WTC11 (cell line): ENCODE measurements at regions not wholly inside any gene's neighbourhood (a gene's known extent, or its start where the extent isn't known, plus 50 kb on each side); places are given as distances from the start of the nearest gene placed in this dataset.

Experiments
- ATAC-seq: fragments of 200-7000 bp; cut with Tn5 transposase; 2 replicates; pipeline ENCODE4 v1.10.0; 2021; ENCODE audit warnings: mild to moderate bottlenecking, moderate library complexity
- CTCF ChIA-PET: fragments of 300-600 bp; sonication (Branson Sonifier 250); formaldehyde crosslinking; loops from one replicate; lab custom pipeline; 2021; ENCODE audit warnings: antibody characterized with exemption; lab: Charles Lee
- POLR2A ChIA-PET: fragments of 350-600 bp; sonication (Branson Sonifier 250); formaldehyde crosslinking; loops from one replicate; lab custom pipeline; 2021; ENCODE audit warnings: antibody characterized with exemption; lab: Charles Lee
- DNase-seq: peaks from one replicate; pipeline ENCODE4 v3.0.0; 2021; ENCODE audit warnings: low spot score
- H3K27ac Mint-ChIP-seq: 2 replicates; pipeline ENCODE4 v1.8.0; 2021; ENCODE audit warnings: mixed read lengths
- H3K27me3 Mint-ChIP-seq: 2 replicates; pipeline ENCODE4 v1.8.0; 2021; ENCODE audit warnings: low read depth, mild to moderate bottlenecking, moderate library complexity, mixed read lengths
- H3K36me3 Mint-ChIP-seq: 2 replicates; pipeline ENCODE4 v1.8.0; 2021; ENCODE audit warnings: mixed read lengths
- H3K4me1 Mint-ChIP-seq: 2 replicates; pipeline ENCODE4 v1.8.0; 2022; ENCODE audit warnings: mixed read lengths
- H3K4me3 Mint-ChIP-seq: 2 replicates; pipeline ENCODE4 v1.8.0; 2021; ENCODE audit warnings: mild to moderate bottlenecking, moderate library complexity, mixed read lengths
- H3K9me3 Mint-ChIP-seq: 2 replicates; pipeline ENCODE4 v1.8.0; 2021; ENCODE audit warnings: mixed read lengths
- CTCF ChIP-seq: fragments of 200-600 bp; IDR thresholded peaks from 2 replicates; pipeline ENCODE4 v1.8.0; 2022; ENCODE audit warnings: antibody characterized with exemption
- FOXP1 ChIP-seq: sonication (generic); formaldehyde crosslinking; IDR thresholded peaks from 2 replicates; pipeline ENCODE4 v1.8.0; 2022; ENCODE audit warnings: missing genetic modification reagents, mild to moderate bottlenecking, moderate library complexity, borderline replicate concordance
- JUN ChIP-seq: sonication (generic); formaldehyde crosslinking; IDR thresholded peaks from 2 replicates; pipeline ENCODE4 v1.8.0; 2023; ENCODE audit warnings: mild to moderate bottlenecking, missing genetic modification reagents
- KAT7 ChIP-seq: sonication (generic); formaldehyde crosslinking; IDR thresholded peaks from 2 replicates; pipeline ENCODE4 v1.8.1; 2023; ENCODE audit warnings: missing genetic modification reagents, mild to moderate bottlenecking, borderline replicate concordance
- MAX ChIP-seq: sonication (generic); formaldehyde crosslinking; IDR thresholded peaks from 2 replicates; pipeline ENCODE4 v1.8.0; 2022; ENCODE audit warnings: mild to moderate bottlenecking, missing genetic modification reagents
- NFATC4 ChIP-seq: fragments of 250-450 bp; sonication (Bioruptor Pico); IDR thresholded peaks from 2 replicates; pipeline ENCODE4 v1.9.0; 2021; ENCODE audit warnings: mild to moderate bottlenecking
- NFE2L1 ChIP-seq: sonication (generic); formaldehyde crosslinking; IDR thresholded peaks from 2 replicates; pipeline ENCODE4 v1.8.1; 2023; ENCODE audit warnings: missing genetic modification reagents
- RELA ChIP-seq: sonication (generic); formaldehyde crosslinking; IDR thresholded peaks from 2 replicates; pipeline ENCODE4 v1.8.1; 2022; ENCODE audit warnings: missing genetic modification reagents, mild to moderate bottlenecking, borderline replicate concordance
- SP1 ChIP-seq: sonication (generic); formaldehyde crosslinking; conservative IDR thresholded peaks from 2 replicates; pipeline ENCODE4 v1.8.1; 2022; ENCODE audit warnings: missing genetic modification reagents
- TCF7 ChIP-seq: sonication (generic); formaldehyde crosslinking; IDR thresholded peaks from 2 replicates; pipeline ENCODE4 v1.8.0; 2022; ENCODE audit warnings: mild to moderate bottlenecking, low read depth, missing genetic modification reagents, moderate library complexity
- TEAD1 ChIP-seq: sonication (generic); formaldehyde crosslinking; IDR thresholded peaks from 2 replicates; pipeline ENCODE4 v1.8.0; 2022; ENCODE audit warnings: mild to moderate bottlenecking, missing genetic modification reagents
- ZNF121 ChIP-seq: sonication (generic); formaldehyde crosslinking; IDR thresholded peaks from 2 replicates; pipeline ENCODE4 v1.8.0; 2023; ENCODE audit warnings: missing genetic modification reagents
- ZNF138 ChIP-seq: sonication (generic); formaldehyde crosslinking; conservative IDR thresholded peaks from 2 replicates; pipeline ENCODE4 v1.8.1; 2022; ENCODE audit warnings: mild to moderate bottlenecking, moderate library complexity, missing genetic modification reagents
- ZNF396 ChIP-seq: fragments of 250-450 bp; sonication (Bioruptor Pico); IDR thresholded peaks from 2 replicates; pipeline ENCODE4 v1.8.0; 2021; ENCODE audit warnings: mild to moderate bottlenecking, moderate library complexity, borderline replicate concordance
- ZNF425 ChIP-seq: fragments of 250-450 bp; sonication (Bioruptor Pico); conservative IDR thresholded peaks from 2 replicates; pipeline ENCODE4 v1.9.0; 2021; ENCODE audit warnings: mild to moderate bottlenecking
- TF ChIP-seq, protein P1 (sequence below): sonication (generic); formaldehyde crosslinking; IDR thresholded peaks from 2 replicates; pipeline ENCODE4 v1.8.1; 2023; ENCODE audit warnings: mild to moderate bottlenecking, missing genetic modification reagents

DNA sequence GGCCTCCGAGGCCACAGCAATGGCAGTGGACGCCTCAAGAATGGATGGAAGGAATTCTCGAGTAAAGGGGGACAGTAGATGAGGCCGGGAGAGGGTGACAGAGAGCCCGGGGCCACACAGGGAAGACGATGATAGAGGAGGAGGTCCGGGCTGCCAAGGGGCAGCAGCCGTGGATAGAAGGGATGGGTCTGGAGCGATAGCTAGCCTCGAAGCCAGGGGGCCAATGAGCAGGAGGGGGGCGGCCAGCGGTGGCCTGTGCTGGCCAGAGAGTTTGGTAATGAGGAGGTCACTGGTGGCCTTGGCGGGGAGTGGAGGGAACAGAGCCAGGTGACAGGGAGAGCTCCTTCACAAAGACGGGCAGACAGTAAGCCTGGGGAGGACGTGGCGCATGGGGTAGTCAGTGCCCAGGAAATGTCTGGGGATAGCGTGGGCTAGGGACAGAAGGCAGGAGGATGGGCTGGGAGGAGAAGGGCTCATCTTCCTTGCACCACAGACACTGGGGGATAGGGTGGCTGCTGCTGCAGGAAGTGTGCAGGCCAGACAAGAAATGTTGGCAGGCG lies 87.8 kb upstream of the ASB18 start (continued):
- TF ChIP-seq ZNF425 (CRISPR knock-in tag) (no peak), NFATC4 (CRISPR knock-in tag) (no peak), ZNF396 (no peak), FOXP1 (CRISPR knock-in tag) (no peak), KAT7 (no peak)

DNA sequence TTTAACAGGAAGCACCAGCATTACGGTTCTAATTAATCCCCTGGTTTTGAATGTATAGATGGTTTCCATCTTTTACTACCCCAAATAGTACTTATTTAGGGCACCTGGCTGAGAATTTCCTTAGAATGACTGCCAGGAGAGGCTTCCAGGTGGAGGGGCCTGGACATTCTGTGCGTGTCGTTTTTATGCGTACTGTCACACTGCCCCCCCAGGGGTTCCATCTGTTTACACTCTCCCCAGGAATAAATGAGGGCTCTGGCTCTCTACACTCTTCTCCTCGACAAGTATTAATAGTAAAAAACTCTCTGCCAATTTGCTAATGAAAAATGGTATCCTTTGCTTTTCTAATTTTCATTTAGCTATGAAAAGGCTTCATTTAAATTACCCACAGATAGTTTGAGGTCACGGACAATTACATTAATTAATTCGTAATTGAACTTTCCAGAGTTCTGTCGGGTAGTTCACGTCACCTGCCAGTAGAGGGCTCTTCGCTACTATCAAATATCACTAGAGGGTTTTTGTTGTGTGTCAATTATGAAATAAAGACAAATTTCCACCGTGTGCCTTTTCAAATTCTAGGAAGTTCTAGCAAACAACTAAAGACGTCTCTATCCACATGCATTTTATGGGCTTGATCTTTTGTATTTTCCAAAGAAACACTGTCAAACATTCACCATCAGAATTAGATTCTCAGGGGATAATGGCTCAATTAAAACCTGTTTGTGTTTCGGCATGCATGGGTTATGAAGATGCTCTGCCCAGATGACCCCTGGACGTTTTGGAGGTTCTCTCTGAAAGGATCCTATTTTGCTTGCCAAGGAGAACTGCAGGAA lies 88.8 kb upstream of the ASB18 start:
- no peak overlapping the region for H3K27ac Mint-ChIP-seq
- CTCF ChIA-PET: interaction anchor here (0.7 to 1.5 kb wide), 2 partner anchors 120 to 160 kb away, joined by 3 to 4 read pairs; no protein-coding TSS in a partner anchor
- DNase-seq (no peak), ATAC-seq (no peak)
- H3K27me3 Mint-ChIP-seq: no peaks in the 10 kb centered on the region
- TF ChIP-seq CTCF: peak; percentile 72
- no peak for TF ChIP-seq TCF7 (CRISPR knock-in tag)
- H3K36me3 Mint-ChIP-seq: no peaks in the 10 kb centered on the region
- H3K4me3 Mint-ChIP-seq: no peak overlapping the region
- no peaks in the 10 kb centered on the region for H3K9me3 Mint-ChIP-seq
- H3K4me1 Mint-ChIP-seq: peaks cover 9% of the 10 kb centered on the region
- POLR2A ChIA-PET: no interaction called here

DNA sequence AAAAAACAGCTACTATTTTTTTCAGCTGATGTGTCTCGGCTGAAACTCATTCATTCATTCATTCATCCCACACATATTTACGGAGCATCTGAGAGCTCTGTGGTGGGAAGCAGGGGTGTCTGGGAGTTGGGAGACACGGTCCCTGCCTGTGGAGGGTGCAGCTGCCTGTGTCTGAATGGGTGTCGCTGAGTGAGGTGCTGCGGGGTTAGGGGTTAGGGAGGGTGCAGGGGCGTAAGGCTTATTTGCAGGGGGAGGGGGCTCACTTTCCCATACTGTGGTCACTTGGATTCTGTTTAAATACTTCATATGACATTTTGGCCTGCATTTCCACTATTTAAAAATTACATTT lies 89.4 kb upstream of the ASB18 start:
- Mint-ChIP-seq H3K27me3 (no peaks in the 10 kb centered on the region), H3K9me3 (no peaks in the 10 kb centered on the region), H3K4me1 (peaks cover 5% of the 10 kb centered on the region; the same call in 1 of the 2 replicates), H3K4me3 (no peak overlapping the region), H3K27ac (no peak overlapping the region), H3K36me3 (no peaks in the 10 kb centered on the region)
- no peak for TF ChIP-seq ZNF138 (CRISPR knock-in tag)
- TF ChIP-seq SP1: no peak
- no peak for TF ChIP-seq TEAD1
- no peak for TF ChIP-seq JUN
- no peak for TF ChIP-seq MAX (CRISPR knock-in tag)
- TF ChIP-seq, protein P1, sequence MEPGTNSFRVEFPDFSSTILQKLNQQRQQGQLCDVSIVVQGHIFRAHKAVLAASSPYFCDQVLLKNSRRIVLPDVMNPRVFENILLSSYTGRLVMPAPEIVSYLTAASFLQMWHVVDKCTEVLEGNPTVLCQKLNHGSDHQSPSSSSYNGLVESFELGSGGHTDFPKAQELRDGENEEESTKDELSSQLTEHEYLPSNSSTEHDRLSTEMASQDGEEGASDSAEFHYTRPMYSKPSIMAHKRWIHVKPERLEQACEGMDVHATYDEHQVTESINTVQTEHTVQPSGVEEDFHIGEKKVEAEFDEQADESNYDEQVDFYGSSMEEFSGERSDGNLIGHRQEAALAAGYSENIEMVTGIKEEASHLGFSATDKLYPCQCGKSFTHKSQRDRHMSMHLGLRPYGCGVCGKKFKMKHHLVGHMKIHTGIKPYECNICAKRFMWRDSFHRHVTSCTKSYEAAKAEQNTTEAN (CRISPR knock-in tag): no peak
- TF ChIP-seq KAT7: no peak
- no peak for TF ChIP-seq ZNF121 (CRISPR knock-in tag)
- no peak for TF ChIP-seq RELA (CRISPR knock-in tag)
- no peak for TF ChIP-seq NFE2L1 (CRISPR knock-in tag)
- ChIA-PET CTCF (interaction anchor here (0.7 to 1.5 kb wide), 2 partner anchors 120 to 159 kb away, joined by 3 to 4 read pairs; no protein-coding TSS in a partner anchor), POLR2A (no interaction called here)
- DNase-seq: no peak
- ATAC-seq: no peak
